Ovary (tissue), 7 donors: ENCODE measurements at regions not wholly inside any gene's neighbourhood (a gene's known extent, or its start where the extent isn't known, plus 50 kb on each side); places are given as distances from the start of the nearest gene placed in this dataset.

Experiments used
- DNase-seq, 5 donors: peaks; one replicate each; pipeline ENCODE4 v3.0.0-alpha.2; 2019 to 2020
- H3K27ac ChIP-seq, 2 donors: fragments of 200-600 bp; one replicate each; pipeline versions ENCODE4 v1.5.1 to v1.8.0; 2019 to 2022
- H3K27me3 ChIP-seq: fragments of 200-600 bp; one replicate; pipeline ENCODE4 v1.8.0; 2022
- H3K36me3 ChIP-seq: fragments of 200-600 bp; sonication (generic); one replicate; pipeline ENCODE4 v1.5.1; 2019
- H3K4me1 ChIP-seq: one replicate; pipeline ENCODE4 v1.8.1; 2013; ENCODE audit warnings: mild to moderate bottlenecking, moderate library complexity; ENCODE audit not compliant: insufficient read depth
- H3K4me3 ChIP-seq: fragments of 200-600 bp; sonication (generic); one replicate; pipeline ENCODE4 v1.5.1; 2017
- H3K9me3 ChIP-seq, 2 donors: fragments of 200-600 bp in 1 of 2; sonication (generic) in 1 of 2; one replicate each; pipeline versions ENCODE4 v1.5.1 to v1.8.1; 2013 to 2019; ENCODE audit warnings: mild to moderate bottlenecking in 1 of 2, moderate library complexity in 1 of 2
- CTCF ChIP-seq, 3 donors: fragments of 450-650 bp in 2 of 3; fragments of 200-600 bp in 1 of 3; IDR thresholded peaks; one replicate each; pipeline versions ENCODE4 v1.5.1 to v1.8.0; 2016 to 2022; ENCODE audit warnings: antibody characterized with exemption in 3 of 3, mild to moderate bottlenecking in 1 of 3
- EP300 ChIP-seq: sonication (generic); formaldehyde crosslinking; IDR thresholded peaks from one replicate; pipeline ENCODE4 v1.6.1; 2017; ENCODE audit warnings: antibody characterized with exemption
- POLR2A ChIP-seq: fragments of 450-650 bp; IDR thresholded peaks from one replicate; pipeline ENCODE4 v1.6.1; 2017; ENCODE audit warnings: antibody characterized with exemption, mild to moderate bottlenecking, moderate library complexity
- WGBS, 3 donors: extraction: QIAGEN DNeasy Blood & Tissue Kit in 1 of 3; methylation state at CpG; one replicate each; pipeline versions ENCODE4 v1.1.5 to v1.1.7; 2013 to 2017; 5-methylcytosine and 5-hydroxymethylcytosine counted together
- intact Hi-C, 4 donors: fragments of 100-400 bp; cut with DNase I; formaldehyde crosslinking; loops; one replicate each; pipeline versions ENCODE4 v1.11.0 to v1.15.1; 2022 to 2023
- donor health status: DM: no; HTN: no; CAD: no; lungs with moderate emphysema.
- donor health status: DM: no; HTN: no; CAD: no.
- donor health status: Bipolar disorder and iron deficiency.
- donor health status: DM: no; HTN: no; CAD: no.
- donor health status: DM: yes; HTN: yes; CAD: no.

DNA sequence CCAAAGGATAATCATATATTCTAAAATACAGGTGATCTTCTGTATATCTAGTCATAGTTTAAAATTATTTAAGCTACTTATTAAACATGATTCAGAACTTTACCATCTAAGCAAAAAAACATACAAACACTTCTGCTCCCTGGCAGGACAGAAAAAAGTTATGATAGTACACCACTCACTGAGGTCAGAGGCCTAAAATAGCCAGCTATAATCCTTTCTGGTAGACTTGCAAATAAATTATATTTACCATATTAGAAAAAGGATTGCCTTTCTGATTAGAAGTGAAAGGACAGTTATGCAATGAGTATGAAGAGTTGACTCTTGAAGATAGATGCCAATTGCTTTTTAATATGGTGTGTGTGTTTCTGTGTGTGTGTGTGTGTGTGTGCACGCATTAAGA, 207.4 kb downstream of the BMP2 start:
- Histone ChIP-seq H3K36me3 (no peaks in the 10 kb centered on the region), H3K9me3 (no peaks in the 10 kb centered on the region), H3K4me1 (no peaks in the 10 kb centered on the region), H3K27me3 (no peaks in the 10 kb centered on the region), H3K27ac (no peak overlapping the region), H3K4me3 (no peak overlapping the region)
- TF ChIP-seq EP300 (no peak), POLR2A (no peak), CTCF (IDR thresholded peaks at IDR 0.05) (no peak)
- 76 to 89% (median 87%) methylated on average over 1 of the region's 1 CpG for WGBS, 3 donors
- intact Hi-C loops, result no loop called here
- DNase-seq, result no peak

GRCh38 chr20:6975311-6975710, 207.8 kb downstream of the BMP2 start:
- H3K27ac ChIP-seq, result no peak overlapping the region

DNA sequence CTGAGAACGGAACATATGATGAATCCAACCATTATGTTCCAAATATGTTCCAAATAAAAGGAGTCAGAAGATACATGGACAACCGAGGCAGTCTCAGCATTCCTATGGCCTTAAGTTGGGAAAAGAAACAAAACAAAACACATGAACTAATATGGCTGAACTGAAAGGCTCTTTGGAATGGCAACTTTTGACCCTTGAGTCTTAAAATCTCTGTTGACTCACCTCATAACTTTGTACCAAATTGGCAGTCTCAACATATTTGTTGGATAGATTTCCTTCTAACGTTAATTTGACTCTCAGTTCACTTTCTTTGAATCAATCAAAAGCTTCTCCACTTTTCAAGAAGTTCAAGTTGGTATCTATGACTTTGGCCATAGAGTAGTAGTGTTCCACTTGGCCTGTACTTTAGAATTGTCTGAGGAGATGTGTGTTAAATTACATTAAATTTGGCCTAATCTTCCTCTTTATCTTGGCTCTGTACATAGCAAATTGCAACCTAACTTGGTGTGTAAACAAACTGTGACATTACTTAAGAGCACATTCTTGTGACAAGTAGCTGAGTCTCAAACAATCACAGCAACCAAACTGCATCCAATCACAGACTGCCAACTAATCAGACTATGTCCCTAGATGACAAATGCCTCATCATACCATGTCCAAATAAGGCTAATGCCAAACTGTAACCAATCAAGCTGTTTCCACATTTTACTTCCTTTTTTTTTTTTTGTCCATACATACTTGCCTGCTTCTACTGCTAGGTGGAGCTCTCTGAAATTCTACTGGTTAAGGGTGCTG, 208.8 kb downstream of the BMP2 start:
- WGBS, 3 donors, result 50 to 51% (median 51%) methylated on average over 3 of the region's 3 CpGs
- no peaks in the 10 kb centered on the region for H3K36me3 ChIP-seq
- no peak overlapping the region for H3K27ac ChIP-seq
- no peaks in the 10 kb centered on the region for H3K4me1 ChIP-seq
- TF ChIP-seq CTCF (IDR thresholded peaks at IDR 0.05) (no peak), POLR2A (no peak), EP300 (no peak)
- H3K4me3 ChIP-seq, result no peak overlapping the region
- intact Hi-C loops, result no loop called here
- no peaks in the 10 kb centered on the region for H3K9me3 ChIP-seq
- no peaks in the 10 kb centered on the region for H3K27me3 ChIP-seq
- DNase-seq, result no peak

More at GRCh38 chr20:6975311-6975710, 207.8 kb downstream of the BMP2 start:
- H3K9me3 ChIP-seq, result no peaks in the 10 kb centered on the region
- no peaks in the 10 kb centered on the region for H3K4me1 ChIP-seq
- no peak for DNase-seq
- intact Hi-C loops, result no loop called here
- H3K27me3 ChIP-seq, result no peaks in the 10 kb centered on the region
- no peak for TF ChIP-seq CTCF (IDR thresholded peaks at IDR 0.05)
- TF ChIP-seq EP300, result no peak
- WGBS, 3 donors, result 33 to 45% (median 38%) methylated on average over 1 of the region's 1 CpG
- H3K36me3 ChIP-seq, result no peaks in the 10 kb centered on the region
- no peak overlapping the region for H3K4me3 ChIP-seq

DNA sequence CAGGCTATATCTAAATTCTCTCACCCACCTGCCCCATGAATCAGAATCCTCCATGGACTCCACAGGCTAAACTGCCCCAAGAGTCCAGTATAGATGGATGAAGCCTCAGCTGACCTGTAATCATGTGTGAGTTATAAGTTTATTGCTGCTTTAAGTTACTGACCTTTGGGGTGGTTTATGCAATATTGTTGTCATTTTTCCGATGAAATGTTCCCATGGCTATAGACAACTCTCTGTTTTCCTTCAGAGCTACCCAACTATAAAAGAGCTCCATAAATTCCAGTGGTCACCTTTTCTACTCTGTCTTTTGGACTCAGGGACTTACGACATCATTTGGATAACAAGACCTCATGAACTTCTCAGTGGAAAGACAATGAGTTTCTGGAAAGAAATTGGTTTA, 212.1 kb downstream of the BMP2 start:
- Histone ChIP-seq H3K27me3 (no peaks in the 10 kb centered on the region), H3K36me3 (no peaks in the 10 kb centered on the region), H3K4me1 (no peaks in the 10 kb centered on the region), H3K9me3 (no peaks in the 10 kb centered on the region), H3K4me3 (no peak overlapping the region), H3K27ac (no peak overlapping the region)
- WGBS, 3 donors, result 72 to 85% (median 77%) methylated on average over 2 of the region's 2 CpGs
- no peak for DNase-seq
- no peak for TF ChIP-seq POLR2A
- TF ChIP-seq EP300, result no peak
- no peak for TF ChIP-seq CTCF (IDR thresholded peaks at IDR 0.05)
- intact Hi-C loops, result no loop called here
